ENCODE measurements at regions not wholly inside any gene's neighbourhood (a gene's known extent, or its start where the extent isn't known, plus 50 kb on each side); places are given as distances from the start of the nearest gene placed in this dataset.

GRCh38 chr13:44760434-44760833, 184.3 kb upstream of the TSC22D1 start:
- ATAC-seq, result no peak
- DNase-seq, result no peak
- intact Hi-C loops (cut with micrococcal nuclease), result no loop called here

GRCh38 chr13:44759384-44760360, 183.5 kb upstream of the TSC22D1 start:
- ATAC-seq, result peak; percentile 79
- intact Hi-C loops (cut with micrococcal nuclease), result no loop called here
- DNase-seq, result peak; percentile 46

- no peak for DNase-seq
- intact Hi-C loops (cut with micrococcal nuclease), result no loop called here
- no peak for ATAC-seq
Measured at GRCh38 chr13:44758630-44759383, 182.7 kb upstream of the TSC22D1 start.

GRCh38 chr13:44757671-44758070, 181.5 kb upstream of the TSC22D1 start:
- ATAC-seq, result no peak
- no peak for DNase-seq
- intact Hi-C loops (cut with micrococcal nuclease), result no loop called here

- intact Hi-C loops (cut with micrococcal nuclease), result no loop called here
- DNase-seq (no peak), ATAC-seq (no peak)
Measured at GRCh38 chr13:44756276-44756810, 180.2 kb upstream of the TSC22D1 start.

GRCh38 chr13:44755872-44756271, 179.7 kb upstream of the TSC22D1 start:
- no peak for ATAC-seq
- intact Hi-C loops (cut with micrococcal nuclease), result no loop called here
- no peak for DNase-seq

GRCh38 chr13:44752164-44752563, 176.0 kb upstream of the TSC22D1 start:
- intact Hi-C loops (cut with micrococcal nuclease), result no loop called here
- no peak for DNase-seq
- ATAC-seq, result no peak

- ATAC-seq (no peak), DNase-seq (no peak)
- intact Hi-C loops (cut with micrococcal nuclease), result no loop called here
Measured at GRCh38 chr13:44750630-44751029, 174.5 kb upstream of the TSC22D1 start.

GRCh38 chr13:44749906-44750305, 173.8 kb upstream of the TSC22D1 start:
- intact Hi-C loops (cut with micrococcal nuclease), result no loop called here
- DNase-seq (no peak), ATAC-seq (no peak)

- ATAC-seq (no peak), DNase-seq (no peak)
- intact Hi-C loops (cut with micrococcal nuclease), result no loop called here
Measured at GRCh38 chr13:44748439-44748838, 172.3 kb upstream of the TSC22D1 start.

- intact Hi-C loops (cut with micrococcal nuclease), result no loop called here
- DNase-seq (peak; percentile 59), ATAC-seq (peak; percentile 94)
Measured at GRCh38 chr13:44747179-44747578, 171.0 kb upstream of the TSC22D1 start.

- ATAC-seq (peak; percentile 41), DNase-seq (no peak)
- intact Hi-C loops (cut with micrococcal nuclease), result no loop called here
Measured at GRCh38 chr13:44746690-44747089, 170.6 kb upstream of the TSC22D1 start.

GRCh38 chr13:44744880-44745633, 168.9 kb upstream of the TSC22D1 start:
- intact Hi-C loops (cut with micrococcal nuclease), result no loop called here
- DNase-seq (no peak), ATAC-seq (peak; percentile 37)

- no peak for ATAC-seq
- intact Hi-C loops (cut with micrococcal nuclease), result no loop called here
- no peak for DNase-seq
Measured at GRCh38 chr13:44739539-44739938, 163.4 kb upstream of the TSC22D1 start.

GRCh38 chr13:44739120-44739519, 163.0 kb upstream of the TSC22D1 start:
- intact Hi-C loops (cut with micrococcal nuclease), result no loop called here
- ATAC-seq (no peak), DNase-seq (no peak)

- ATAC-seq, result no peak
Measured at GRCh38 chr13:44738463-44738862, 162.3 kb upstream of the TSC22D1 start.

GRCh38 chr13:44735806-44736205, 159.7 kb upstream of the TSC22D1 start:
- DNase-seq (no peak), ATAC-seq (no peak)
- intact Hi-C loops (cut with micrococcal nuclease), result no loop called here

More at GRCh38 chr13:44738463-44738862, 162.3 kb upstream of the TSC22D1 start:
- intact Hi-C loops (cut with micrococcal nuclease), result no loop called here
- DNase-seq, result no peak

- DNase-seq, result peak; percentile 73
- ATAC-seq, result peak; percentile 90
- intact Hi-C loops (cut with micrococcal nuclease), result no loop called here
Measured at GRCh38 chr13:44734201-44734707, 158.1 kb upstream of the TSC22D1 start.

- no peak for DNase-seq
- no peak for ATAC-seq
- intact Hi-C loops (cut with micrococcal nuclease), result no loop called here
Measured at GRCh38 chr13:44732503-44733098, 156.5 kb upstream of the TSC22D1 start.

Data from left ventricle myocardium superior (tissue), 1 donor.